ENCODE measurements at regions not wholly inside any gene's neighbourhood (a gene's known extent, or its start where the extent isn't known, plus 50 kb on each side); places are given as distances from the start of the nearest gene placed in this dataset.

GRCh38 chr4:178414042-178414441, 971.8 kb upstream of the AGA start (continued):
- TF ChIP-seq HNF4A (CRISPR knock-in tag; IDR thresholded peaks at IDR 0.05) (peak; percentile 78), PAXIP1 (CRISPR knock-in tag; conservative IDR thresholded peaks at IDR 0.05) (peak; percentile 65), IRF1 (CRISPR knock-in tag; IDR thresholded peaks at IDR 0.05; ENCODE audit: low read depth) (no peak), ZMYM4 (CRISPR knock-in tag; IDR thresholded peaks at IDR 0.05) (peak; percentile 34; the same call in 1 of the 2 replicates), SOX5 (CRISPR knock-in tag; IDR thresholded peaks at IDR 0.05; ENCODE audit: borderline replicate concordance) (peak; percentile 77; the same call in 1 of the 2 replicates), GRHL1 (CRISPR knock-in tag; conservative IDR thresholded peaks at IDR 0.05) (no peak), EP300 (IDR thresholded peaks at IDR 0.05; ENCODE audit: low read depth in 2 of 2, low read length in 2 of 2) (peak in 1 of 2 experiments; percentile 23; a peak in 1 of 4 replicates), EP300 (CRISPR knock-in tag; IDR thresholded peaks at IDR 0.05; ENCODE audit: borderline replicate concordance) (no peak), CENPX (CRISPR knock-in tag; IDR thresholded peaks at IDR 0.05) (no peak), ZNF781 (CRISPR knock-in tag; IDR thresholded peaks at IDR 0.05; ENCODE audit: borderline replicate concordance, not compliant biosample characterization) (no peak), ZNF710 (CRISPR knock-in tag; IDR thresholded peaks at IDR 0.05; ENCODE audit: borderline replicate concordance) (no peak), SMYD3 (CRISPR knock-in tag; IDR thresholded peaks at IDR 0.05) (no peak), RBAK (CRISPR knock-in tag; IDR thresholded peaks at IDR 0.05) (no peak), ISL2 (CRISPR knock-in tag; IDR thresholded peaks at IDR 0.05) (peak; percentile 58; the same call in 1 of the 2 replicates), FOXJ3 (CRISPR knock-in tag; IDR thresholded peaks at IDR 0.05; ENCODE audit: borderline replicate concordance) (peak; percentile 27; the same call in 1 of the 2 replicates), SMARCE1 (IDR thresholded peaks at IDR 0.05; ENCODE audit: borderline replicate concordance) (no peak), CEBPB (IDR thresholded peaks at IDR 0.05; ENCODE audit: borderline replicate concordance, low read depth, low read length) (peak; percentile 81), FOXA1 (IDR thresholded peaks at IDR 0.05) (no peak), FOXA1 (CRISPR knock-in tag; IDR thresholded peaks at IDR 0.05) (peak; percentile 38; the same call in 1 of the 2 replicates), RARA (CRISPR knock-in tag; IDR thresholded peaks at IDR 0.05) (peak; percentile 53; the same call in 1 of the 2 replicates), NCOR1 (IDR thresholded peaks at IDR 0.05; ENCODE audit: borderline replicate concordance, low read length) (0 out of 2 replicates have a peak, but pooled peaks have one; percentile 29), ZFP37 (CRISPR knock-in tag; IDR thresholded peaks at IDR 0.05; ENCODE audit: borderline replicate concordance) (no peak)

Measured in HepG2 (cell line).